IMR-90 (cell line): ENCODE measurements at regions not wholly inside any gene's neighbourhood (a gene's known extent, or its start where the extent isn't known, plus 50 kb on each side); places are given as distances from the start of the nearest gene placed in this dataset.

Experiments used
- CEBPB ChIP-seq: IDR thresholded peaks from 2 replicates; pipeline ENCODE4 v1.6.1; 2012; ENCODE audit warnings: low read depth, low read length, improper control_type of control experiment
- CTCF ChIP-seq: conservative IDR thresholded peaks from 2 replicates; pipeline ENCODE4 v1.5.1; 2012; ENCODE audit warnings: mild to moderate bottlenecking, low read depth, low read length, improper control_type of control experiment
- FOS ChIP-seq: fragments of 150-350 bp; IDR thresholded peaks from 2 replicates; pipeline ENCODE4 v1.6.1; 2016; ENCODE audit warnings: low read depth, low read length
- MAFK ChIP-seq: IDR thresholded peaks from 2 replicates; pipeline ENCODE4 v1.6.1; 2012; ENCODE audit warnings: low read depth, low read length, improper control_type of control experiment
- MXI1 ChIP-seq: IDR thresholded peaks from 2 replicates; pipeline ENCODE4 v1.6.1; 2012; ENCODE audit warnings: low read depth, mild to moderate bottlenecking, low read length, moderate library complexity, borderline replicate concordance
- POLR2A ChIP-seq: IDR thresholded peaks from 2 replicates; pipeline ENCODE4 v1.6.1; 2012; ENCODE audit warnings: mild to moderate bottlenecking, low read depth, low read length
- RAD21 ChIP-seq: IDR thresholded peaks from 2 replicates; pipeline ENCODE4 v1.6.1; 2012; ENCODE audit warnings: low read length, improper control_type of control experiment
- RFX5 ChIP-seq: IDR thresholded peaks from 2 replicates; pipeline ENCODE4 v1.8.0; 2012; ENCODE audit warnings: low read depth, mild to moderate bottlenecking, low read length, moderate library complexity
- SMC3 ChIP-seq: fragments of 150-350 bp; IDR thresholded peaks from 2 replicates; pipeline ENCODE4 v1.6.1; 2016; ENCODE audit warnings: low read depth, mild to moderate bottlenecking, antibody characterized with exemption, low read length, moderate library complexity
- USF2 ChIP-seq: fragments of 150-350 bp; IDR thresholded peaks from 2 replicates; pipeline ENCODE4 v1.6.1; 2017; ENCODE audit warnings: mild to moderate bottlenecking, antibody characterized with exemption, low read length, low read depth

- TF ChIP-seq MXI1 (no peak), RAD21 (no peak), CTCF (no peak), RFX5 (no peak), FOS (no peak), POLR2A (no peak), USF2 (no peak), CEBPB (no peak), SMC3 (no peak), MAFK (no peak)
Measured at GRCh38 chr3:35900079-35900478, 260.8 kb downstream of the ARPP21 start.
